ENCODE measurements at regions not wholly inside any gene's neighbourhood (a gene's known extent, or its start where the extent isn't known, plus 50 kb on each side); places are given as distances from the start of the nearest gene placed in this dataset.

DNA sequence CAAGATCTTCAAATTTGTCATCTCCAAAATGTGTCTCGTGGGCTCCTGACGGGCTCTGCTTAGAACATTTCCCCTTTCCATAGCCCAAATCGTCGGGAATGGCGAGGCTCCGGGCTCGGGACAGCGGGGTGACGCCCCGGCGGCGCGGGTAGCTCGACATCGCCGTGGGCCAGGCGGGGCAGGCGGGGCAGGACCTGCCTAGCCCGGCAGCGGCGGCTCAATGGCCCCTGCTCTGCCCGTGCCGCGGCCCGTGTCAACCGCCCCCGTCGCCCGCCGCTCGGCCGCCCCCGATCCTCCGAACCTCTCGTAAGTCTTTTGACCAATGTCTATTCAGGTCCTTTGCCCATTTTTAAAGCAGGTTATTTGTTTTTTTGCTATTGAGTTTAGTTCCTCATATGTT lies 111.2 kb downstream of the PMAIP1 start:
- H3K27ac Mint-ChIP-seq = no peak overlapping the region
- no peak overlapping the region for H3K4me3 Mint-ChIP-seq
- no peak for DNase-seq (ENCODE audit: low spot score)
- no peaks in the 10 kb centered on the region for H3K36me3 Mint-ChIP-seq (ENCODE audit: low read depth)
- intact Hi-C loops (cut with micrococcal nuclease) = no loop called here
- H3K27me3 Mint-ChIP-seq (ENCODE audit: insufficient read depth) = no peaks in the 10 kb centered on the region
- no peaks in the 10 kb centered on the region for H3K4me1 Mint-ChIP-seq (ENCODE audit: low read depth)
- no peaks in the 10 kb centered on the region for H3K9me3 Mint-ChIP-seq

DNA sequence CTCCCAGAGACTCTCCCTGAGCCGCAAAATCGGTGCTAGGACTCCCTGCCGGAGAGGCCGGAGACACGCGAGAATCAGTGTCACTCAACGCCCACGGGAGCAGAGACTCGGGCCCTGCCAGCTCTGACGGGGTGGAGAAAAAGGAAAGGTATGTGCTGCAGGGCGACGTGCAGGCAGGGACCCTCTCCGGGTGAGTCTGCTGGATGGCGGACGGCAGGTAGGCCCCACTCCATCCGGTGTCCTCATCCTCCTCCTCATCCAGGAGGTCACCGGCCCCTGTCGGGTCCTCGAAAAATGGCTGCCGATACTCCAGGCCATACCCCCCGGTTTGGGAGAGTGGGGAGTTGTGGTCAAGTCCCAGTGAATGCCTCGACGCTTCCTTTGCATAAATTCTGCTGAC lies 110.7 kb downstream of the PMAIP1 start:
- intact Hi-C loops (cut with micrococcal nuclease) = no loop called here
- Mint-ChIP-seq H3K4me3 (no peak overlapping the region), H3K4me1 (ENCODE audit: low read depth) (no peaks in the 10 kb centered on the region), H3K27ac (no peak overlapping the region), H3K36me3 (ENCODE audit: low read depth) (no peaks in the 10 kb centered on the region), H3K9me3 (no peaks in the 10 kb centered on the region), H3K27me3 (ENCODE audit: insufficient read depth) (no peaks in the 10 kb centered on the region)
- DNase-seq (ENCODE audit: low spot score) = no peak

DNA sequence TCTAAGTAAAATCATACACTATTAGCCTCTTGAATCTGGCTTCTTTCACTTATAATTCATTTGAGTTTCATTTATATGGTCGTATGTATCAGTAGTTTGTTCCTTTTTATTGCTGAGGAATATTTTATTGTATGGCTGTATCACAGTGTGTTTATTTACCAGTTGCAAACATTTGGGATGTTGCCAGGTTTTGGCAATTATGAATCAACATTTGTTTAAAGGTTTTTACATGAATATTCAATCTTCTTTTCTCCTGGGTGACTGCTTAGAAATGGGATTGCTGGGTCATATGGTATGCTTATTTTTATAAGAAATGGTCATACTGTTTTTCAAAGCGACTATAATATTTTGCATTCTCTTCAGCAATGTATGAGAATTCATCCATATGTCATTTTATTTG lies 107.9 kb downstream of the PMAIP1 start:
- H3K9me3 Mint-ChIP-seq = no peaks in the 10 kb centered on the region
- no peaks in the 10 kb centered on the region for H3K36me3 Mint-ChIP-seq (ENCODE audit: low read depth)
- no peaks in the 10 kb centered on the region for H3K27me3 Mint-ChIP-seq (ENCODE audit: insufficient read depth)
- no peak overlapping the region for H3K4me3 Mint-ChIP-seq
- no peak overlapping the region for H3K27ac Mint-ChIP-seq
- intact Hi-C loops (cut with micrococcal nuclease) = no loop called here
- H3K4me1 Mint-ChIP-seq (ENCODE audit: low read depth) = no peaks in the 10 kb centered on the region
- no peak for DNase-seq (ENCODE audit: low spot score)

DNA sequence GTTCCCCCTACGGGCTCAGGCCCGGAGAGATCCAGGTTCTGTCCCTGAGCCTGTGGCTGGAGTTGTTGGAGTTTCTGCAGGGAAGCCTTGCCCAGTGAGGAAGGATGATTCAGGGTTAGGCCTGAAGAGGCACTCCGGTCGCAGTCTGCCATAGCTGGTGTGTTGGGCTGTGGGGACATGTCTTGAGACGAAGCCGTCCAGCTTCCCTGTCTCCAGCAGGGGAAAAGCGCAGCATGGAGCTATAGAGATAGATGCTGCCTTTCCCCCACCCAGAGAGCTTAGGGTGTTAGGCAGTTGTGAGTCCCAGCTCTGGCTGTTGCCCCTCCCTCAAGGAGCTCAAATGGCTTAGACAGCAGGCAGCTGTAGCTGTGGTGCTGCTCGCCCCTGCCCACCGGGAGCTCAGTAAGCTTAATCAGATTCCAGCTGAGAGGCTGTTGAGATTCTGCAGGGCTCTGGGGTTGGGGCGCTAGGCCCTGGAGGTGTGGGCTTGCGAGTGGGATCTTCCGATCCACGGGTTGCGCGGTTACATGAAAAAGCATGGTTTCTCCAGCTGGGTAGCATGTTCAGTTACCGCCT lies 103.9 kb downstream of the PMAIP1 start:
- no peak overlapping the region for H3K4me3 Mint-ChIP-seq
- no peaks in the 10 kb centered on the region for H3K9me3 Mint-ChIP-seq
- H3K4me1 Mint-ChIP-seq (ENCODE audit: low read depth) = no peaks in the 10 kb centered on the region
- H3K27ac Mint-ChIP-seq = no peak overlapping the region
- H3K36me3 Mint-ChIP-seq (ENCODE audit: low read depth) = no peaks in the 10 kb centered on the region
- intact Hi-C loops (cut with micrococcal nuclease) = no loop called here
- peaks cover 14% of the 10 kb centered on the region for H3K27me3 Mint-ChIP-seq (ENCODE audit: insufficient read depth)
- DNase-seq (ENCODE audit: low spot score) = no peak

DNA sequence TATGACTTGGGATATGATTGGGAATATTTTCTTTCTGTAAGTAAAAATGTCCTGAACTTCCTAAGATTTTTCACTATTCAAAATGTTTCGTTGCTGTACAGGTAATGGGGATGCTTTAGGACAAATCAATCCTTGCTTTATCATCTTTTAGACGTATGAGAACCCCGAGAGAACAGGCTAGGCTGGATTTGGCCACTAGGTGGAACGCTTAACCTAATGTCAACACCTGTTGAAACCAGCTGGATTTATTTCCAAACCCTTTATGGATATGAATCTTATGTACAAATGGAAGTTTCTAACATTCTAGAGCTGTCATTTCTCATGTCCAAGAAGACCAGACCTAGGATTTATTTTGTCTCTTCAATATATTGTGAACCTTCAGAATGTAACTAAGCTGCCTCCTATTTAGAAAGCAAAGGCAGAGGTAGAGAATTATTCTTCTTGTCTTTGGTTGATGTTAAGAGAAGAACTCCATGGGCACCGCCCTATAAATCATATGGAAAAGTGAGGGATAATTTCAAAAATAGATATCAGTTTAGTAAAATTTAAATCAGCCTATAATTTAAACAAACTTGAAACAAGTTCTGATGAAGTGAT lies 96.7 kb downstream of the PMAIP1 start:
- no peak for DNase-seq (ENCODE audit: low spot score)
- no peaks in the 10 kb centered on the region for H3K4me1 Mint-ChIP-seq (ENCODE audit: low read depth)
- intact Hi-C loops (cut with micrococcal nuclease) = no loop called here

DNA sequence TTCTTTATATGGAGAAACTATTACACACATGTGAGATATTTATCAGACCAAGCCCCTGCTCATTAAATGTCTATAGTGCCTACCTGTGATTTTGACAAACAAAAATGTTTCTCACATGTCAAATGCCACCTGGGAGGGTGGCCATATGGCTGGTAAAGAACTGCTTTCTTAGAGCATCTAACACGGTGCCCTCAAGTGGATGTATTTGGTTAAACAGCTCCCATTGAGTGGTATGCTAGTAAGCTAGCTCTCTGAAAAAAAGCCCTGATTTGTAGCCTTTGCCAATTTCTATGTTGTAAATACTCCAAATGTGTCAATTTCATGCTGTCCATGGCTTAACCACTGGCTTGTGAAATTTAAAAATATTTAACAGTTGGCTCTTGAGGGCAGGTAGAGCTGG lies 94.6 kb downstream of the PMAIP1 start:
- Mint-ChIP-seq H3K27me3 (ENCODE audit: insufficient read depth) (peaks cover 34% of the 10 kb centered on the region), H3K36me3 (ENCODE audit: low read depth) (no peaks in the 10 kb centered on the region), H3K9me3 (no peaks in the 10 kb centered on the region), H3K27ac (no peak overlapping the region), H3K4me3 (no peak overlapping the region), H3K4me1 (ENCODE audit: low read depth) (no peaks in the 10 kb centered on the region)
- no peak for DNase-seq (ENCODE audit: low spot score)
- intact Hi-C loops (cut with micrococcal nuclease) = no loop called here

More for the DNA sequence above, 96.7 kb downstream of the PMAIP1 start:
- no peak overlapping the region for H3K27ac Mint-ChIP-seq
- H3K27me3 Mint-ChIP-seq (ENCODE audit: insufficient read depth) = peaks cover 36% of the 10 kb centered on the region
- H3K36me3 Mint-ChIP-seq (ENCODE audit: low read depth) = no peaks in the 10 kb centered on the region
- no peak overlapping the region for H3K4me3 Mint-ChIP-seq
- no peaks in the 10 kb centered on the region for H3K9me3 Mint-ChIP-seq

DNA sequence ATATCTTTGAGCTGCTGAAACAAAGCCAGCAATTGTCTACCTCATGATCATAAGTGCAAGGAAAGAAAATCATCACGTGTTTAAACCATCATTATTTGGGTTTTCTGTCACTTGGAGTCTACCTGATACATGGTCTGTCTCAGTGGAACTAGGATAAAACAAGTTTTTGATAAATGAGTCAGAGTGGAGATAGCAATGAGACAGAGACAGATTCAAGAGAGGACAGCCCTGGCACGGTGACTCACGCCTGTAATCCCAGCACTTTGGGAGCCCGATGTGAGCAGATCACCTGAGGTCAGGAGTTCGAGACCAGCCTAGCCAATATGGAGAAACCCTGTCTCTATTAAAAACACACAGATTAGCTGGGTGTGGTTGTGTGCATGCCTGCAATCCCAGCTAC lies 93.8 kb downstream of the PMAIP1 start:
- Mint-ChIP-seq H3K4me3 (no peak overlapping the region), H3K27ac (no peak overlapping the region), H3K36me3 (ENCODE audit: low read depth) (no peaks in the 10 kb centered on the region), H3K9me3 (no peaks in the 10 kb centered on the region), H3K27me3 (ENCODE audit: insufficient read depth) (peaks cover 33% of the 10 kb centered on the region), H3K4me1 (ENCODE audit: low read depth) (no peaks in the 10 kb centered on the region)
- intact Hi-C loops (cut with micrococcal nuclease) = no loop called here
- DNase-seq (ENCODE audit: low spot score) = no peak

DNA sequence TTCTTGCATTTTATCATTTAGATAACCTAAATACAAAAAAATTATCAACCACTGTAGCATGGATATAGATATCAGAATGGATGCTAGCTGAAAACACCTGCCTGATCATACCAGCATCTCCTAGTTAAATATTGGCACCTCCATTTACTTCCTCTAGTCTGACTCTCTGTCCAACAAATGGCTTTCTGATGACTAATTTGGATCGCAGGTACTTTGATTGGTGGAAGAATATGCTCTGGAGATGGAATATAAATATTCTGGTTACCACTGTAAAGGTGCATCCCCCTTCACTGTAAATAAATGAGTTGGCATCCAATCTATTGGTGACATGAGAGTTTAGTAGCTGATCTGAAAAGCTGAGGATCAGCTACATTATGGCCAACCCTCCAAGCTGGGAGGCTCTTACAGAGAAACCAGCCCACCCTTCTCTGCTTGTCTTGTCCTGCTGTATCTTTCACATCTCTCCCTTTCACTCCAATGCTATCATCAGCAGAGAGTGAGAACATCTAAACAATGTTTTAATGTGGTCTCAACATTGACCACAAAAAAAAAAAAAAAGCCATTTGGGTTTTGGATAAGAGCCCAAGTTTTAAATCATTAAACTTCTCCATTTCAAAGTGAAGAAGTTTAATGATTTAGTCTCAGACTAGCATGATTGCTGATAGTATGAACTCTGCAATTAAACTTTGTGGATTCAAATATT lies 90.5 kb downstream of the PMAIP1 start:
- no peaks in the 10 kb centered on the region for H3K4me1 Mint-ChIP-seq (ENCODE audit: low read depth)
- H3K27me3 Mint-ChIP-seq (ENCODE audit: insufficient read depth) = peaks cover 30% of the 10 kb centered on the region
- no peaks in the 10 kb centered on the region for H3K9me3 Mint-ChIP-seq
- H3K36me3 Mint-ChIP-seq (ENCODE audit: low read depth) = no peaks in the 10 kb centered on the region
- no peak overlapping the region for H3K27ac Mint-ChIP-seq
- H3K4me3 Mint-ChIP-seq = no peak overlapping the region
- intact Hi-C loops (cut with micrococcal nuclease) = no loop called here
- DNase-seq (ENCODE audit: low spot score) = no peak

DNA sequence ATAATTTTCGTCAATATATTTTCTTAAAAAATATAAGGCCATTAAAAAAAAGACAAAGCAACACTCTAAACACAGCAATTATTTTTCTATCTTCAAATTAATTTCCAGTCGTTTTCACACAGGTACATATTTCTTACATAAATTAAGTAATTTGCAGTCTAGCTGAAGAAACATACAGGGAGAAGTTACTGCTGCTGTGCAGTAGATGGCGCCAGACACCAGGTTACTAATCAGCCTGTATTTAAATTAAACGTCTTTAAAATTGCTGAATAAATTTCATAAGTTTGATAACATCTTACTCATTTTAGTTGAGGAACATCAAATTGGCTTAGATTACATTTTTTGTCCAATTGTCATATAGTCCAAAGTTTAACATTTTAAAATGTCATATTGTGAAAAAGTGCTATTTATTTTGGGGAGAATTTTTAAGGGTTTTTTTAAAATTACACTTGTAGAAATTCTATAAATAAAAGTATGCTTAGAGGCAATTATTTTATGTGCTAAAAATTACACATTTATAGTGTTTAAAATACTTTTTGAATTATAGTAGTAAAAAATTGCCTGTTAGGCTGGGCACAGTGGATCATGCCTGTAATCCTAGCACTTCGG lies 88.4 kb downstream of the PMAIP1 start:
- intact Hi-C loops (cut with micrococcal nuclease) = loop anchor here (1.0 to 5.0 kb wide), 5 partner anchors 86 to 1514 kb away; no protein-coding TSS in a partner anchor
- Mint-ChIP-seq H3K36me3 (ENCODE audit: low read depth) (no peaks in the 10 kb centered on the region), H3K9me3 (no peaks in the 10 kb centered on the region), H3K27me3 (ENCODE audit: insufficient read depth) (peaks cover 26% of the 10 kb centered on the region), H3K4me1 (ENCODE audit: low read depth) (no peaks in the 10 kb centered on the region), H3K27ac (no peak overlapping the region), H3K4me3 (no peak overlapping the region)
- no peak for DNase-seq (ENCODE audit: low spot score)

DNA sequence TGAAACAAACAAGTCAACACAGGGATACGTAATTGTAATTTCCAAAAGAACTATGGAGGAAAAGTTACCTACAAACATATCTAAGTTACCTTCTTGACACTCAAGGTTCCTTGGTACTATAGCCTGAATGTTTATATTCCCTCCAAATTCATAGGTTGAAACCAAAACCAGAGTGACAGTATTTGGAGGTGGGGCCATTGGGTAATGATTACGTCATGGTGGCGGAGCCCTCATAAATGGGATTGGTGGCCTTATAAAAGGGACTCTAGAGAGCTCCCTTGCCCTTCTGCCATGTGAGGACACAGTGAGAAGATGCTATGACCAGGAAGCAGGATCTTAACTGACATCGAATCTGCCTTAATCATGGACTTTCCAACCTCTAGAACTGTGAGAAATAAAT lies 87.3 kb downstream of the PMAIP1 start:
- H3K36me3 Mint-ChIP-seq (ENCODE audit: low read depth) = no peaks in the 10 kb centered on the region
- H3K27me3 Mint-ChIP-seq (ENCODE audit: insufficient read depth) = peaks cover 20% of the 10 kb centered on the region
- intact Hi-C loops (cut with micrococcal nuclease) = loop anchor here (5.0 kb wide), 3 partner anchors 85 to 1515 kb away; no protein-coding TSS in a partner anchor
- no peak overlapping the region for H3K4me3 Mint-ChIP-seq
- DNase-seq (ENCODE audit: low spot score) = no peak
- H3K27ac Mint-ChIP-seq = no peak overlapping the region
- H3K4me1 Mint-ChIP-seq (ENCODE audit: low read depth) = no peaks in the 10 kb centered on the region
- no peaks in the 10 kb centered on the region for H3K9me3 Mint-ChIP-seq

DNA sequence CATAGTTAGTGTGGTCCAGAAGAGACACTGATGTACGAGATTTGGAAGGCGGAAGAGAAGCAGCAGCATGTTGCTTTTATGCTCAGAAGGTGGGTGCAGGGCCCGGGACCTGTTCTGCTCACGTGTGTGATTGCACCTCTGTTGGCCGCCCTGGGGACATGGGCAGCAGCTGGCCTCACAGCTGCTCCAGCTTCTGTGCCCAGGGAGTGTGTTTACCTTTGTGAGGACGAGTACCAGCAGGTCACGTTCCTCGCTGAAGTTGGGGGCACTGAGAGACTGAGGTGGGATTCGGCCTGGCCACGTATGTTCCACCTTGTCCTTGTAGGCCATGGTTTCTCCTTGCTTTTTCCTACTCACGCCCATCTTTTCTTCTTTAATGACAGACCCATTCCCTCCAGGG lies 86.3 kb downstream of the PMAIP1 start:
- Mint-ChIP-seq H3K4me1 (ENCODE audit: low read depth) (no peaks in the 10 kb centered on the region), H3K36me3 (ENCODE audit: low read depth) (no peaks in the 10 kb centered on the region), H3K9me3 (no peaks in the 10 kb centered on the region), H3K27ac (no peak overlapping the region), H3K27me3 (ENCODE audit: insufficient read depth) (peaks cover 17% of the 10 kb centered on the region), H3K4me3 (no peak overlapping the region)
- DNase-seq (ENCODE audit: low spot score) = no peak
- intact Hi-C loops (cut with micrococcal nuclease) = loop anchor here (5.0 kb wide), 3 partner anchors 84 to 1516 kb away; no protein-coding TSS in a partner anchor

DNA sequence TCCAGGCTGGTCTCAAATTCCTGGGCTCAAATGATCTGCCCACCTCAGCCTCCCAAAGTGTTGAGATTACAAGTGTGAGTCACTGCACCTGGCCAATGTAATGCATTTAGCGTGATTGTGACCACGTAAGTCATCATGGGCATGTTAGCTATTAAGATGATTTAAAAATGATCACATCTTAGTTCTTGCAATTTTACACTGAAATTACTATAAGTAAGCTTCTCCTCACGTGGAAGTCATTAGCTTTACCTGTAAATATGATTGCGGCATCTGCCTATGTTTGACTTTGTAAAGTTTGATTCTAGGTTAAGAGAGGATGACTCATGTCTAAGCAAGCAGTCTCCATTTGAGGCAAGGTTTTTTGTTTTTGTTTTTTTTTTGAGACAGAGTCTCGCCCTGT lies 85.5 kb downstream of the PMAIP1 start:
- Mint-ChIP-seq H3K4me1 (ENCODE audit: low read depth) (no peaks in the 10 kb centered on the region), H3K4me3 (no peak overlapping the region), H3K9me3 (no peaks in the 10 kb centered on the region), H3K27me3 (ENCODE audit: insufficient read depth) (peaks cover 17% of the 10 kb centered on the region), H3K36me3 (ENCODE audit: low read depth) (no peaks in the 10 kb centered on the region), H3K27ac (no peak overlapping the region)
- intact Hi-C loops (cut with micrococcal nuclease) = loop anchor here (5.0 kb wide), 3 partner anchors 83 to 1517 kb away; no protein-coding TSS in a partner anchor
- DNase-seq (ENCODE audit: low spot score) = no peak

DNA sequence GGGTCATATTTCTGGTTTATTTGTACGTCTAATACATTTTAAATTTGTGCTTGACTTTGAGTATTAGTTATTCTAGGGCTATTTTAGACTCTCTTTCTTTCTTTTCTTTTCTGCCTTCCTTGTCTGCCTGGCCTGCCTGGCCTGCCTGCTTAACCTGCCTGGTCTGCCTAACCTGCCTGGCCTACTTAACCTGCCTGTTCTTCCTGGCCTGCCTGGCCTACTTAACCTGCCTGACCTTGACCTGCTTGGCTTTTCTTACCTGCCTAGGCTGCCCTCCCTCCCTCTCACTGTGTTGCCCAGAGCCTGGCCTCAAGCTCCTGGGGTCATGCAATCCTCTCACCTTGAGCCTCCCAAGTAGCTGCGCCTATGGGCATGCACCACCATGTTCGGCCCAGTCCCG lies 83.7 kb downstream of the PMAIP1 start:
- Mint-ChIP-seq H3K4me1 (ENCODE audit: low read depth) (no peaks in the 10 kb centered on the region), H3K36me3 (ENCODE audit: low read depth) (no peaks in the 10 kb centered on the region), H3K9me3 (no peaks in the 10 kb centered on the region), H3K27me3 (ENCODE audit: insufficient read depth) (peaks cover 5% of the 10 kb centered on the region), H3K27ac (no peak overlapping the region), H3K4me3 (no peak overlapping the region)
- intact Hi-C loops (cut with micrococcal nuclease) = no loop called here
- no peak for DNase-seq (ENCODE audit: low spot score)
